H1 (cell line): ENCODE measurements at regions not wholly inside any gene's neighbourhood (a gene's known extent, or its start where the extent isn't known, plus 50 kb on each side); places are given as distances from the start of the nearest gene placed in this dataset.

Experiments used
- CTCF ChIA-PET: fragments of 300-600 bp; sonication (Branson Sonifier 250); formaldehyde crosslinking; loops from one replicate; lab custom pipeline; 2021; ENCODE audit not compliant: partially characterized antibody; lab: Charles Lee
- POLR2A ChIA-PET: fragments of 300-600 bp; sonication (Branson Sonifier 250); formaldehyde crosslinking; loops from one replicate; lab custom pipeline; 2021; ENCODE audit warnings: inconsistent platforms; ENCODE audit not compliant: partially characterized antibody; lab: Charles Lee
- DNase-seq, 2 experiments: peaks; one replicate each; pipeline versions ENCODE4 v3.0.0 to v3.0.0-alpha.2; 2010 to 2022; ENCODE audit warnings: low spot score in 2 of 2, low read depth in 1 of 2, mixed read lengths in 1 of 2
- FAIRE-seq: peaks from 2 replicates; lab custom pipeline; 2011; peaks lifted over from hg19 to GRCh38; lab: Jason Lieb, UNC
- H2AFZ ChIP-seq: 2 replicates; pipeline ENCODE4 v1.8.1; 2012; ENCODE audit warnings: low read length, inconsistent platforms
- H2AK5ac ChIP-seq: 2 replicates; pipeline ENCODE4 v1.6.1; 2013; ENCODE audit warnings: low read depth, low read length
- H2BK120ac ChIP-seq: replicated peaks from 2 replicates; pipeline ENCODE3; 2013; ENCODE audit warnings: low read depth, low read length, inconsistent platforms
- H2BK12ac ChIP-seq: 2 replicates; pipeline ENCODE4 v1.6.1; 2013; ENCODE audit warnings: low read depth, low read length
- H2BK15ac ChIP-seq: 2 replicates; pipeline ENCODE4 v1.6.1; 2013; ENCODE audit warnings: low read length
- H2BK20ac ChIP-seq: 2 replicates; pipeline ENCODE4 v1.6.1; 2013; ENCODE audit warnings: low read length
- H2BK5ac ChIP-seq: 2 replicates; pipeline ENCODE4 v1.6.1; 2013; ENCODE audit warnings: low read depth, low read length
- H3K14ac ChIP-seq: 2 replicates; pipeline ENCODE4 v1.6.1; 2013; ENCODE audit warnings: inconsistent platforms; ENCODE audit not compliant: insufficient read length
- H3K18ac ChIP-seq: 2 replicates; pipeline ENCODE4 v1.6.1; 2013; ENCODE audit warnings: low read length; ENCODE audit errors: extremely low read depth
- H3K23ac ChIP-seq: 2 replicates; pipeline ENCODE4 v1.6.1; 2013; ENCODE audit warnings: inconsistent platforms; ENCODE audit not compliant: insufficient read length
- H3K23me2 ChIP-seq: 2 replicates; pipeline ENCODE4 v1.6.1; 2013; ENCODE audit warnings: low read depth, low read length
- H3K27ac ChIP-seq: 2 replicates; pipeline ENCODE4 v1.6.1; 2011; ENCODE audit warnings: low read depth, low read length, inconsistent platforms
- H3K27me3 ChIP-seq, 4 experiments: replicated peaks in 1 of 4; 1 replicate in 1 of 4; 2 replicates in 3 of 4; pipeline versions ENCODE4 v1.6.1 to v1.8.1; 2011 to 2013; ENCODE audit warnings: low read length in 3 of 4, mild to moderate bottlenecking in 3 of 4, inconsistent platforms in 2 of 4, mixed read lengths in 2 of 4, moderate library complexity in 1 of 4; ENCODE audit not compliant: control insufficient read depth in 3 of 4, insufficient read depth in 3 of 4; ENCODE audit errors: extremely low read depth in 1 of 4
- H3K36me3 ChIP-seq, 4 experiments: 2 replicates each; pipeline versions ENCODE4 v1.6.1 to v1.8.1; 2011 to 2013; ENCODE audit warnings: mild to moderate bottlenecking in 4 of 4, low read length in 3 of 4, moderate library complexity in 2 of 4, control low read depth in 1 of 4, inconsistent platforms in 1 of 4; ENCODE audit not compliant: insufficient read depth in 4 of 4, control insufficient read depth in 2 of 4
- H3K4ac ChIP-seq: replicated peaks from 2 replicates; pipeline ENCODE3; 2013; ENCODE audit warnings: low read length, low read depth, mixed read lengths, inconsistent platforms; ENCODE audit not compliant: insufficient read length
- H3K4me1 ChIP-seq, 4 experiments: replicated peaks in 1 of 4; 1 replicate in 1 of 4; 2 replicates in 3 of 4; pipeline versions ENCODE4 v1.6.1 to v1.8.1; 2011 to 2013; ENCODE audit warnings: low read length in 3 of 4, inconsistent platforms in 2 of 4, mixed read lengths in 1 of 4; ENCODE audit not compliant: insufficient read depth in 4 of 4, control insufficient read depth in 3 of 4
- H3K4me2 ChIP-seq, 2 experiments: 2 replicates each; pipeline versions ENCODE4 v1.6.1 to v1.8.1; 2011 to 2013; ENCODE audit warnings: low read depth in 2 of 2, low read length in 2 of 2, control low read depth in 1 of 2, inconsistent platforms in 1 of 2, mild to moderate bottlenecking in 1 of 2; ENCODE audit not compliant: insufficient read depth in 1 of 2
- H3K4me3 ChIP-seq, 4 experiments: fragments of 200-600, 300-600 bp in 1 of 4; sonication (generic), shearing (Covaris generic), sonication (Bioruptor Twin) in 1 of 4; 2 replicates each; pipeline versions ENCODE4 v1.5.1 to v1.8.1; 2011 to 2016; ENCODE audit warnings: low read length in 4 of 4, low read depth in 3 of 4, control low read depth in 2 of 4, inconsistent platforms in 2 of 4, mild to moderate bottlenecking in 2 of 4, mixed read lengths in 1 of 4, moderate library complexity in 1 of 4; ENCODE audit not compliant: insufficient read depth in 2 of 4; ENCODE audit errors: extremely low read depth in 1 of 4
- H3K56ac ChIP-seq: replicated peaks from 2 replicates; pipeline ENCODE3; 2013; ENCODE audit warnings: low read depth, mild to moderate bottlenecking, mixed read lengths, low read length, inconsistent platforms; ENCODE audit not compliant: insufficient read length
- H3K79me1 ChIP-seq: 2 replicates; pipeline ENCODE4 v1.6.1; 2013; ENCODE audit warnings: low read depth, low read length, control low read depth
- H3K79me2 ChIP-seq, 2 experiments: 2 replicates each; pipeline versions ENCODE4 v1.6.1 to v1.8.1; 2012 to 2013; ENCODE audit warnings: low read length in 2 of 2, mild to moderate bottlenecking in 2 of 2, inconsistent platforms in 1 of 2; ENCODE audit not compliant: insufficient read depth in 2 of 2, control insufficient read depth in 1 of 2
- H3K9ac ChIP-seq, 4 experiments: replicated peaks in 1 of 4; 1 replicate in 1 of 4; 2 replicates in 3 of 4; pipeline versions ENCODE4 v1.6.1 to v1.8.1; 2011 to 2013; ENCODE audit warnings: low read depth in 3 of 4, low read length in 3 of 4, control low read depth in 2 of 4, mild to moderate bottlenecking in 2 of 4, moderate library complexity in 2 of 4, inconsistent platforms in 1 of 4; ENCODE audit errors: extremely low read depth in 1 of 4
- H3K9me3 ChIP-seq, 2 experiments: 2 replicates each; pipeline versions ENCODE4 v1.6.1 to v1.8.1; 2012 to 2013; ENCODE audit warnings: mild to moderate bottlenecking in 2 of 2, moderate library complexity in 2 of 2, control low read depth in 1 of 2, inconsistent platforms in 1 of 2, low read depth in 1 of 2, low read length in 1 of 2, mixed read lengths in 1 of 2; ENCODE audit not compliant: insufficient read depth in 2 of 2
- H4K20me1 ChIP-seq, 2 experiments: replicated peaks in 1 of 2; 2 replicates each; pipeline versions ENCODE3 to v1.8.1; 2011 to 2013; ENCODE audit warnings: inconsistent platforms in 2 of 2, low read length in 2 of 2, mild to moderate bottlenecking in 1 of 2; ENCODE audit not compliant: insufficient read depth in 2 of 2, control insufficient read depth in 1 of 2
- H4K5ac ChIP-seq: 2 replicates; pipeline ENCODE4 v1.6.1; 2013; ENCODE audit warnings: low read length, low read depth, mixed read lengths, inconsistent platforms; ENCODE audit not compliant: insufficient read length
- H4K8ac ChIP-seq: 2 replicates; pipeline ENCODE4 v1.8.0; 2013; ENCODE audit warnings: mild to moderate bottlenecking, moderate library complexity, low read length, inconsistent platforms; ENCODE audit not compliant: insufficient read depth; ENCODE audit errors: extremely low read depth
- H4K91ac ChIP-seq: replicated peaks from 2 replicates; pipeline ENCODE3; 2013; ENCODE audit warnings: low read length, mixed read lengths, inconsistent platforms; ENCODE audit not compliant: insufficient read length
- HDAC6 ChIP-seq: IDR thresholded peaks from one replicate; pipeline ENCODE4 v1.7.1; 2012; ENCODE audit warnings: low read depth, mild to moderate bottlenecking, inconsistent platforms, low read length, moderate library complexity
- RBBP5 ChIP-seq: IDR thresholded peaks from 2 replicates; pipeline ENCODE4 v1.7.1; 2012; ENCODE audit warnings: low read depth, mild to moderate bottlenecking, inconsistent platforms, low read length, moderate library complexity, borderline replicate concordance
- WGBS, 2 experiments: shearing (Covaris generic) in 1 of 2; methylation state at CpG; one replicate each; pipeline versions ENCODE4 v1.1.6 to v1.1.7; 2013 to 2015; ENCODE audit warnings: low lambda C conversion rate in 2 of 2, mixed read lengths in 2 of 2, inconsistent platforms in 1 of 2, low coverage in 1 of 2, missing lambda C conversion rate in 1 of 2; ENCODE audit not compliant: insufficient replicate concordance in 2 of 2, insufficient coverage in 1 of 2, insufficient read length in 1 of 2; ENCODE audit errors: extremely low coverage in 1 of 2, missing lambda C conversion rate in 1 of 2; 5-methylcytosine and 5-hydroxymethylcytosine counted together

- TF ChIP-seq RBBP5 (no peak), HDAC6 (no peak)
- H2BK120ac ChIP-seq = no peak overlapping the region
- FAIRE-seq (no peak), DNase-seq (no peak)
- no peak overlapping the region for H2BK20ac ChIP-seq
- 88% methylated on average over 4 of the region's 4 CpGs; no CpG with 5 or more reads in 1 of the 2 experiments for WGBS, 2 experiments
- no peak overlapping the region for H2AFZ ChIP-seq
- no peaks in the 10 kb centered on the region for H3K4me1 ChIP-seq
- H2BK15ac ChIP-seq = no peak overlapping the region
- H3K56ac ChIP-seq = no peak overlapping the region
- H3K9me3 ChIP-seq = no peaks in the 10 kb centered on the region
- H3K14ac ChIP-seq = no peak overlapping the region
- H2BK5ac ChIP-seq = no peak overlapping the region
- H4K5ac ChIP-seq = no peak overlapping the region
- ChIA-PET CTCF (interaction anchor here (0.8 to 17.3 kb wide), 8 partner anchors 9 to 184 kb away, joined by 3 to 283 read pairs (median 5); no protein-coding TSS in a partner anchor), POLR2A (no interaction called here)
- no peak overlapping the region for H2BK12ac ChIP-seq
- H4K91ac ChIP-seq = no peak overlapping the region
- H3K4me3 ChIP-seq = no peak overlapping the region
- no peak overlapping the region for H4K8ac ChIP-seq
- H3K9ac ChIP-seq = no peak overlapping the region
- no peaks in the 10 kb centered on the region; the same call in 1 of the 2 replicates for H3K23me2 ChIP-seq
- no peak overlapping the region for H3K27ac ChIP-seq
- H3K4ac ChIP-seq = no peak overlapping the region
- H3K23ac ChIP-seq = no peak overlapping the region
- no peaks in the 10 kb centered on the region for H3K27me3 ChIP-seq
- no peaks in the 10 kb centered on the region for H3K36me3 ChIP-seq
- H3K79me1 ChIP-seq = no peaks in the 10 kb centered on the region
- H2AK5ac ChIP-seq = no peak overlapping the region
- no peaks in the 10 kb centered on the region for H4K20me1 ChIP-seq
- no peaks in the 10 kb centered on the region for H3K79me2 ChIP-seq
- no peak overlapping the region for H3K18ac ChIP-seq
- no peak overlapping the region for H3K4me2 ChIP-seq
Measured at GRCh38 chr7:25381818-25382589, 153.7 kb upstream of the NPVF start.
